ENCODE measurements at regions not wholly inside any gene's neighbourhood (a gene's known extent, or its start where the extent isn't known, plus 50 kb on each side); places are given as distances from the start of the nearest gene placed in this dataset.

- TF ChIP-seq SUZ12 (IDR thresholded peaks at IDR 0.05; ENCODE audit: extremely low read depth, insufficient read depth, insufficient read length) (no peak), YY1 (IDR thresholded peaks at IDR 0.05; ENCODE audit: insufficient read depth, insufficient read length) (no peak)
Observed at GRCh38 chr14:25861406-25861805, 736.4 kb downstream of the NOVA1 start.
